HL-60 (cell line): ENCODE measurements at regions not wholly inside any gene's neighbourhood (a gene's known extent, or its start where the extent isn't known, plus 50 kb on each side); places are given as distances from the start of the nearest gene placed in this dataset.

Experiments used
- DNase-seq, 2 experiments: peaks; one replicate each; pipeline ENCODE4 v3.0.0-alpha.2; 2010 to 2020; ENCODE audit warnings: low read depth in 1 of 2, low spot score in 1 of 2
- H3K27ac ChIP-seq: fragments of 250-450 bp; sonication (Bioruptor Pico); replicated peaks from 2 replicates; pipeline ENCODE4 v1.5.1; 2020; ENCODE audit warnings: mild to moderate bottlenecking, moderate library complexity
- H3K27me3 ChIP-seq: fragments of 250-450 bp; sonication (Bioruptor Pico); 2 replicates; pipeline ENCODE4 v1.5.1; 2021; ENCODE audit warnings: mild to moderate bottlenecking, moderate library complexity; ENCODE audit not compliant: insufficient read depth, poor library complexity, severe bottlenecking
- H3K4me3 ChIP-seq: replicated peaks from 2 replicates; pipeline ENCODE4 v1.5.1; 2011; ENCODE audit warnings: mild to moderate bottlenecking, control low read depth, low read length; ENCODE audit not compliant: insufficient read depth
- CTCF ChIP-seq: IDR thresholded peaks from one replicate; pipeline ENCODE4 v1.5.1; 2011; ENCODE audit warnings: low read length, control low read depth, inconsistent platforms; ENCODE audit not compliant: insufficient read depth
- GABPA ChIP-seq: IDR thresholded peaks from 2 replicates; pipeline ENCODE4 v1.6.1; 2012; ENCODE audit warnings: low read depth
- POLR2AphosphoS5 ChIP-seq: IDR thresholded peaks from 2 replicates; pipeline ENCODE4 v1.6.1; 2012; ENCODE audit warnings: low read depth
- REST ChIP-seq: IDR thresholded peaks from 2 replicates; pipeline ENCODE4 v1.6.1; 2012; ENCODE audit warnings: low read depth; ENCODE audit not compliant: insufficient replicate concordance
- SPI1 ChIP-seq: IDR thresholded peaks from 2 replicates; pipeline ENCODE4 v1.6.1; 2012; ENCODE audit warnings: low read depth, mild to moderate bottlenecking, borderline replicate concordance

- H3K27me3 ChIP-seq = no peaks in the 10 kb centered on the region
- TF ChIP-seq SPI1 (no peak), GABPA (no peak), POLR2AphosphoS5 (no peak), REST (no peak), CTCF (no peak)
- no peak overlapping the region for H3K4me3 ChIP-seq
- H3K27ac ChIP-seq = no peak overlapping the region
- no peak for DNase-seq
These were observed 661.5 kb downstream of the FGF9 start for GRCh38 chr13:22332416-22332815.

- DNase-seq = no peak
- Histone ChIP-seq H3K4me3 (no peak overlapping the region), H3K27me3 (no peaks in the 10 kb centered on the region), H3K27ac (no peak overlapping the region)
- TF ChIP-seq SPI1 = no peak
- no peak for TF ChIP-seq REST
- no peak for TF ChIP-seq GABPA
- no peak for TF ChIP-seq POLR2AphosphoS5
- TF ChIP-seq CTCF = no peak
These were observed 665.6 kb downstream of the FGF9 start for GRCh38 chr13:22336460-22336859.

- TF ChIP-seq REST = no peak
- TF ChIP-seq CTCF = no peak
- TF ChIP-seq GABPA = no peak
- no peak for TF ChIP-seq POLR2AphosphoS5
- no peak for TF ChIP-seq SPI1
- no peaks in the 10 kb centered on the region for H3K27me3 ChIP-seq
- no peak overlapping the region for H3K4me3 ChIP-seq
- H3K27ac ChIP-seq = no peak overlapping the region
- no peak for DNase-seq
These were observed 686.3 kb downstream of the FGF9 start for GRCh38 chr13:22357132-22357531.
